ENCODE measurements at regions not wholly inside any gene's neighbourhood (a gene's known extent, or its start where the extent isn't known, plus 50 kb on each side); places are given as distances from the start of the nearest gene placed in this dataset.

DNA sequence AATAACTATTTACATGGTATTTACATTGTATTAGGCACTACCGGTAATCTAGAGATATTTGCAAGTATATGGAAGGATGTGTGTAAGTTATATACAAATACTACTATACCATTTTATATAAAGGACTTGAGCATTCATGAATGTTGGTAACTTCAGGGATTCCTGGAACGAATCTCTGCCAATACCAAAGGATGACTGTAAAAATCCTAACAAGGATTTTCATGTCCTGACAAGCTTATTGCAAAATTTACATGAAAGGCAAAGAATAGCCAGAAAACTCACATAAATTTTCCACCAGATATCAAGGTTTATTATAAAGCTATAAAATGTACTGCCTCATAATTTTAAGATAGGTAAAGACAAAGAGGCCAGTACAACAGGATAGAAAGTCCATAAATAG, 325.2 kb upstream of the NRIP1 start:
- TF ChIP-seq POLR2A (IDR thresholded peaks at IDR 0.05; ENCODE audit: low read depth, low read length) (no peak), POLR2AphosphoS5 (IDR thresholded peaks at IDR 0.05; ENCODE audit: low read depth, low read length) (no peak), TAF1 (IDR thresholded peaks at IDR 0.05; ENCODE audit: borderline replicate concordance, low read depth, low read length) (no peak)

All from GM12892 (cell line).